ENCODE measurements at regions not wholly inside any gene's neighbourhood (a gene's known extent, or its start where the extent isn't known, plus 50 kb on each side); places are given as distances from the start of the nearest gene placed in this dataset.

DNA sequence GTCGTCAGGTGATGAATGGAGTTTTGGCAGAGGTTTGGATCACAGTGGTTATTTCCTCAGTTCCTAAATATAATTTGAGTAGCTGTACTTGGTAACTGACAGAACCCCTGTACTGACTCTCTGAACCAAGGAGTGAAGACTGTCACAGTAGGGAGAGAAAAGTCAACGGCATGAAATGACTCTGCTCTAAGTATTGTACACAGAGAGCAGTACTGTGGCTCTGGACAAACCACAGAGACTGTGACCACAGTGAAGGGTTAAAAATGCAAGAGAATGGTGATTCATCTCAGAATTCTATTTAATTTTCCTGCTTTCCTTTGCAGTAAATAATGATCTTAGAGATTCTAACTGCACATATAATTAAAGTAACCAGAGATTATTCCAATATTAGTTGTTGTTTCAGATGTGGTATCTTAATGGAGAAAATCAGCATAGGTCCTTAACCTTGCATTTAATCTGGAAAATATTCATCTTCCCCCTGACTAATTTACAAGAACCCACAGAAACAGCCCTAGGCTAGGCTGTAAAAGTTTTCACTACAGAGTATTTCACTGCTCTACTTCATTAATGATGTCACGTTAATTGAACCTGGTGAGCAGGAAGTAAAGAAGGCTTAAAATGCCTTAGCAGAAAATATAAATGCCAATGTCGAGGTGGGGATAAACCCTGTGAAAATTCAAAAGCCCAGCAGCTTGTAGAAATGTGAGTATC is 221.9 kb downstream of the LIG4 start:
- H3K9ac ChIP-seq (ENCODE audit: extremely low read depth, low read length, poor library complexity, severe bottlenecking) = no peak overlapping the region
- no peaks in the 10 kb centered on the region for H3K27me3 ChIP-seq (ENCODE audit: control insufficient read depth, insufficient read depth, low read length, poor library complexity, severe bottlenecking)
- H3K4me1 Mint-ChIP-seq = peaks cover 5% of the 10 kb centered on the region
- H3K36me3 ChIP-seq (ENCODE audit: control insufficient read depth, insufficient read depth, low read length) = no peaks in the 10 kb centered on the region
- 81 to 94% methylated on average over 3 to 4 of the region's 4 CpGs for WGBS, 2 experiments (ENCODE audit: insufficient coverage in 1 of 2, insufficient read length in 1 of 2)
- H3K27ac ChIP-seq (ENCODE audit: low read depth, low read length) = no peak overlapping the region
- H3K4me3 Mint-ChIP-seq = no peak overlapping the region
- no peak overlapping the region for H3K27ac Mint-ChIP-seq
- peaks cover 2% of the 10 kb centered on the region for H3K9me3 Mint-ChIP-seq
- H3K27me3 Mint-ChIP-seq (ENCODE audit: insufficient read depth) = no peaks in the 10 kb centered on the region
- TF ChIP-seq, protein P1, sequence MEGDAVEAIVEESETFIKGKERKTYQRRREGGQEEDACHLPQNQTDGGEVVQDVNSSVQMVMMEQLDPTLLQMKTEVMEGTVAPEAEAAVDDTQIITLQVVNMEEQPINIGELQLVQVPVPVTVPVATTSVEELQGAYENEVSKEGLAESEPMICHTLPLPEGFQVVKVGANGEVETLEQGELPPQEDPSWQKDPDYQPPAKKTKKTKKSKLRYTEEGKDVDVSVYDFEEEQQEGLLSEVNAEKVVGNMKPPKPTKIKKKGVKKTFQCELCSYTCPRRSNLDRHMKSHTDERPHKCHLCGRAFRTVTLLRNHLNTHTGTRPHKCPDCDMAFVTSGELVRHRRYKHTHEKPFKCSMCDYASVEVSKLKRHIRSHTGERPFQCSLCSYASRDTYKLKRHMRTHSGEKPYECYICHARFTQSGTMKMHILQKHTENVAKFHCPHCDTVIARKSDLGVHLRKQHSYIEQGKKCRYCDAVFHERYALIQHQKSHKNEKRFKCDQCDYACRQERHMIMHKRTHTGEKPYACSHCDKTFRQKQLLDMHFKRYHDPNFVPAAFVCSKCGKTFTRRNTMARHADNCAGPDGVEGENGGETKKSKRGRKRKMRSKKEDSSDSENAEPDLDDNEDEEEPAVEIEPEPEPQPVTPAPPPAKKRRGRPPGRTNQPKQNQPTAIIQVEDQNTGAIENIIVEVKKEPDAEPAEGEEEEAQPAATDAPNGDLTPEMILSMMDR (conservative IDR thresholded peaks at IDR 0.05) = no peak
- no peaks in the 10 kb centered on the region for H3K36me3 Mint-ChIP-seq (ENCODE audit: low read depth)
- no peak for DNase-seq
- H3K4me1 ChIP-seq (ENCODE audit: control insufficient read depth, insufficient read depth, low read length) = peaks cover 3% of the 10 kb centered on the region
- no peak overlapping the region for H3K4me3 ChIP-seq (ENCODE audit: low read length)
- H3K9me3 ChIP-seq (ENCODE audit: control insufficient read depth, low read length) = no peaks in the 10 kb centered on the region

DNA sequence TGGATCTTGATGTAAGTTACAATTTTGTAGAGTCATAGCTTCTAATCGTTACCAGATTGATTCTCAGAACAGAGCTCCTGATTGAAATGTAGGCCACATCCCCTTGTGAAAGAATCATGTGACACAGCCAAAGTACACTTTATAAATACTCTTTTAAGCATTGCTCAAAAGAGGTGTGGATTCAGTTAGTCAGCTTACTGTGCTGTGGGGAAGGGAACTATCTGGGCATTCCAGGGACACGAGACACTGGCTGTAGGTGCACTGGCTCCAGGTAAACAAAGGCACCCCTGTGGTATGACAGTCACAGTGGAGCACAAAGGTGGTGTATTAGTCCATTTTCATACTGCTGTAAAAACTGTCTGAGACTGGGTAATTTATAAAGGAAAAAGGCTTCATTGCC is 222.8 kb downstream of the LIG4 start:
- H3K36me3 ChIP-seq (ENCODE audit: control insufficient read depth, insufficient read depth, low read length) = no peaks in the 10 kb centered on the region
- no peaks in the 10 kb centered on the region for H3K27me3 ChIP-seq (ENCODE audit: control insufficient read depth, insufficient read depth, low read length, poor library complexity, severe bottlenecking)
- Mint-ChIP-seq H3K27me3 (ENCODE audit: insufficient read depth) (no peaks in the 10 kb centered on the region), H3K27ac (peak overlapping the region; percentile 6), H3K9me3 (peaks cover 2% of the 10 kb centered on the region), H3K36me3 (ENCODE audit: low read depth) (no peaks in the 10 kb centered on the region), H3K4me1 (peaks cover 4% of the 10 kb centered on the region), H3K4me3 (no peak overlapping the region)
- no peak overlapping the region for H3K27ac ChIP-seq (ENCODE audit: low read depth, low read length)
- WGBS, 2 experiments (ENCODE audit: insufficient coverage in 1 of 2, insufficient read length in 1 of 2) = 89 to 99% methylated on average over 1 to 2 of the region's 2 CpGs
- H3K9ac ChIP-seq (ENCODE audit: extremely low read depth, low read length, poor library complexity, severe bottlenecking) = no peak overlapping the region
- H3K9me3 ChIP-seq (ENCODE audit: control insufficient read depth, low read length) = no peaks in the 10 kb centered on the region
- TF ChIP-seq, protein P1 (conservative IDR thresholded peaks at IDR 0.05) = no peak
- no peak overlapping the region for H3K4me3 ChIP-seq (ENCODE audit: low read length)
- no peak for DNase-seq
- peaks cover 3% of the 10 kb centered on the region for H3K4me1 ChIP-seq (ENCODE audit: control insufficient read depth, insufficient read depth, low read length)

DNA sequence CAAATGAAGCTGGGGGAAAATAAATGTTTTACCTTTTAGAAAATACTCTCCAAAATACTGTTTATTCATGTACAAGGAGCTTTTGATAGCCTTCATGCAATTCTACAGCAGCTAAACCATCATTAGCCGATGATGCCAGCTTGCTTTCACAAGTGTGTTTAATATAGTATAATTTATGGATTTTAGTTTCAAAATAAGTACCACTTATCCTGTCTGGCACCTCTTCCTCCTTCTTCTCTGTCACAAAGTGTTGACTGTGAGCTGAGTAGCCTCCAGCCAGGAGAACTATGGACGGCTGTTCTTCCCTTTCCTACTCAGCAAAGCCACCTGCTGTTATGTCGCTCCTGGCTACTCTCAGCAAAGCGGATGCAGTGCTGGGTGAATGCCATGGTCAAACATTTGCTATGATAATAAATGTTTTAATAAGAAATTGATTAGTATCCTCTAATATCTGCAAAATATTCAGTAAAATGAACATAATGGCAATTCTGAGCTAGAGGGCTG is 238.2 kb downstream of the LIG4 start:
- Histone ChIP-seq H3K27me3 (ENCODE audit: control insufficient read depth, insufficient read depth, low read length, poor library complexity, severe bottlenecking) (no peaks in the 10 kb centered on the region), H3K27ac (ENCODE audit: low read depth, low read length) (no peak overlapping the region), H3K4me3 (ENCODE audit: low read length) (no peak overlapping the region), H3K36me3 (ENCODE audit: control insufficient read depth, insufficient read depth, low read length) (no peaks in the 10 kb centered on the region), H3K4me1 (ENCODE audit: control insufficient read depth, insufficient read depth, low read length) (no peaks in the 10 kb centered on the region), H3K9ac (ENCODE audit: extremely low read depth, low read length, poor library complexity, severe bottlenecking) (no peak overlapping the region), H3K9me3 (ENCODE audit: control insufficient read depth, low read length) (no peaks in the 10 kb centered on the region)
- Mint-ChIP-seq H3K4me1 (no peaks in the 10 kb centered on the region), H3K9me3 (no peaks in the 10 kb centered on the region), H3K27ac (no peak overlapping the region), H3K27me3 (ENCODE audit: insufficient read depth) (no peaks in the 10 kb centered on the region), H3K4me3 (no peak overlapping the region), H3K36me3 (ENCODE audit: low read depth) (no peaks in the 10 kb centered on the region)
- no peak for DNase-seq
- TF ChIP-seq, protein P1 (conservative IDR thresholded peaks at IDR 0.05) = no peak
- 81 to 100% methylated on average over 1 to 3 of the region's 4 CpGs for WGBS, 2 experiments (ENCODE audit: insufficient coverage in 1 of 2, insufficient read length in 1 of 2)
